ENCODE measurements at regions not wholly inside any gene's neighbourhood (a gene's known extent, or its start where the extent isn't known, plus 50 kb on each side); places are given as distances from the start of the nearest gene placed in this dataset.
"Not testable (repeated sequence)": the region's sequence is repeated elsewhere in the genome, so short reads cannot be mapped to it uniquely, and the experiment has no call there.

GRCh38 chr5:1639757-1640156 is 116.0 kb upstream of the LPCAT1 start:
- DNase-seq (ENCODE audit: insufficient read length, low spot score) (no peak), FAIRE-seq (no peak)

- DNase-seq (ENCODE audit: insufficient read length, low spot score) (no peak), FAIRE-seq (no peak)
Observed at GRCh38 chr5:1638658-1639400, 115.1 kb upstream of the LPCAT1 start.

GRCh38 chr5:1637639-1638481 is 114.1 kb upstream of the LPCAT1 start:
- DNase-seq (ENCODE audit: insufficient read length, low spot score) (no peak), FAIRE-seq (no peak)

GRCh38 chr5:1636981-1637638 is 113.3 kb upstream of the LPCAT1 start:
- DNase-seq (ENCODE audit: insufficient read length, low spot score) = no peak
- FAIRE-seq = no peak

GRCh38 chr5:1636208-1636770 is 112.5 kb upstream of the LPCAT1 start:
- FAIRE-seq; DNase-seq (ENCODE audit: insufficient read length, low spot score): not testable (repeated sequence)

GRCh38 chr5:1635477-1635876 is 111.7 kb upstream of the LPCAT1 start:
- DNase-seq (ENCODE audit: insufficient read length, low spot score); FAIRE-seq: not testable (repeated sequence)

GRCh38 chr5:1634337-1634661 is 110.5 kb upstream of the LPCAT1 start:
- FAIRE-seq = no peak

GRCh38 chr5:1633605-1634336 is 110.0 kb upstream of the LPCAT1 start:
- DNase-seq (ENCODE audit: insufficient read length, low spot score) (peak; percentile 92), FAIRE-seq (no peak)

More at GRCh38 chr5:1634337-1634661, 110.5 kb upstream of the LPCAT1 start:
- DNase-seq (ENCODE audit: insufficient read length, low spot score) = no peak

GRCh38 chr5:1631004-1631403 is 107.2 kb upstream of the LPCAT1 start:
- not testable (repeated sequence) for DNase-seq (ENCODE audit: insufficient read length, low spot score); FAIRE-seq

- not testable (repeated sequence) for DNase-seq (ENCODE audit: insufficient read length, low spot score); FAIRE-seq
Observed at GRCh38 chr5:1626397-1626796, 102.6 kb upstream of the LPCAT1 start.

- not testable (repeated sequence) for FAIRE-seq; DNase-seq (ENCODE audit: insufficient read length, low spot score)
Observed at GRCh38 chr5:1619531-1619930, 95.8 kb upstream of the LPCAT1 start.

GRCh38 chr5:1618296-1618865 is 94.6 kb upstream of the LPCAT1 start:
- not testable (repeated sequence) for FAIRE-seq; DNase-seq (ENCODE audit: insufficient read length, low spot score)

- FAIRE-seq; DNase-seq (ENCODE audit: insufficient read length, low spot score): not testable (repeated sequence)
Observed at GRCh38 chr5:1617236-1617755, 93.5 kb upstream of the LPCAT1 start.

GRCh38 chr5:1613515-1613914 is 89.8 kb upstream of the LPCAT1 start:
- not testable (repeated sequence) for DNase-seq (ENCODE audit: insufficient read length, low spot score); FAIRE-seq

- not testable (repeated sequence) for DNase-seq (ENCODE audit: insufficient read length, low spot score); FAIRE-seq
Observed at GRCh38 chr5:1610526-1610925, 86.8 kb upstream of the LPCAT1 start.

GRCh38 chr5:1609111-1609510 is 85.4 kb upstream of the LPCAT1 start:
- FAIRE-seq; DNase-seq (ENCODE audit: insufficient read length, low spot score): not testable (repeated sequence)

- not testable (repeated sequence) for DNase-seq (ENCODE audit: insufficient read length, low spot score)
- peak; percentile 18 for FAIRE-seq
Observed at GRCh38 chr5:1608336-1608735, 84.6 kb upstream of the LPCAT1 start.

GRCh38 chr5:1606951-1607350 is 83.2 kb upstream of the LPCAT1 start:
- DNase-seq (ENCODE audit: insufficient read length, low spot score); FAIRE-seq: not testable (repeated sequence)

GRCh38 chr5:1603916-1604315 is 80.2 kb upstream of the LPCAT1 start:
- FAIRE-seq; DNase-seq (ENCODE audit: insufficient read length, low spot score): not testable (repeated sequence)
